ENCODE measurements at regions not wholly inside any gene's neighbourhood (a gene's known extent, or its start where the extent isn't known, plus 50 kb on each side); places are given as distances from the start of the nearest gene placed in this dataset.

GRCh38 chr10:128963211-128964099 lies 503.6 kb upstream of the MGMT start:
- TF ChIP-seq, protein P1, sequence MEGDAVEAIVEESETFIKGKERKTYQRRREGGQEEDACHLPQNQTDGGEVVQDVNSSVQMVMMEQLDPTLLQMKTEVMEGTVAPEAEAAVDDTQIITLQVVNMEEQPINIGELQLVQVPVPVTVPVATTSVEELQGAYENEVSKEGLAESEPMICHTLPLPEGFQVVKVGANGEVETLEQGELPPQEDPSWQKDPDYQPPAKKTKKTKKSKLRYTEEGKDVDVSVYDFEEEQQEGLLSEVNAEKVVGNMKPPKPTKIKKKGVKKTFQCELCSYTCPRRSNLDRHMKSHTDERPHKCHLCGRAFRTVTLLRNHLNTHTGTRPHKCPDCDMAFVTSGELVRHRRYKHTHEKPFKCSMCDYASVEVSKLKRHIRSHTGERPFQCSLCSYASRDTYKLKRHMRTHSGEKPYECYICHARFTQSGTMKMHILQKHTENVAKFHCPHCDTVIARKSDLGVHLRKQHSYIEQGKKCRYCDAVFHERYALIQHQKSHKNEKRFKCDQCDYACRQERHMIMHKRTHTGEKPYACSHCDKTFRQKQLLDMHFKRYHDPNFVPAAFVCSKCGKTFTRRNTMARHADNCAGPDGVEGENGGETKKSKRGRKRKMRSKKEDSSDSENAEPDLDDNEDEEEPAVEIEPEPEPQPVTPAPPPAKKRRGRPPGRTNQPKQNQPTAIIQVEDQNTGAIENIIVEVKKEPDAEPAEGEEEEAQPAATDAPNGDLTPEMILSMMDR (IDR thresholded peaks at IDR 0.05) = no peak
- no peak for TF ChIP-seq POLR2A (IDR thresholded peaks at IDR 0.05)

All from ovary (tissue), 3 donors.